ENCODE measurements at regions not wholly inside any gene's neighbourhood (a gene's known extent, or its start where the extent isn't known, plus 50 kb on each side); places are given as distances from the start of the nearest gene placed in this dataset.

DNA sequence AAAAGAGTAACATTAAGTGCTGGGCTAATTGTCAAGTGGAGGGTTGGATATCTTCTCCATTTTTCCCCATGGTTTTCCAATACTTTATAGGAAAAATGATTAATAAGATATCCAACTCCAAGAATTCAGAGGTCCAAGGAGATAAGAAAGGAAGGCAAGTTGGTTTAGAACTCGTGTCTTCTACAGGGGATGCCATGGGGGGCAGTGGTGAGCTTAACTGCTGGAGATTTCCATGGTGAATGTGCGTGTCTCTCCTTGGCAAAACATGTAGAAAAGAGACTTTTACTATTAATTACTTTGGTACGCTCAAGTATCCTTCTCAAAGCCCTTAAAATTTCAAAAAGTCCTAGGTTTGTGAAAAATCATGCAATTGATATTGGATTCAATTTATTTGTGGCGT, 982.9 kb upstream of the RBFOX1 start:
- TF ChIP-seq, protein P1, sequence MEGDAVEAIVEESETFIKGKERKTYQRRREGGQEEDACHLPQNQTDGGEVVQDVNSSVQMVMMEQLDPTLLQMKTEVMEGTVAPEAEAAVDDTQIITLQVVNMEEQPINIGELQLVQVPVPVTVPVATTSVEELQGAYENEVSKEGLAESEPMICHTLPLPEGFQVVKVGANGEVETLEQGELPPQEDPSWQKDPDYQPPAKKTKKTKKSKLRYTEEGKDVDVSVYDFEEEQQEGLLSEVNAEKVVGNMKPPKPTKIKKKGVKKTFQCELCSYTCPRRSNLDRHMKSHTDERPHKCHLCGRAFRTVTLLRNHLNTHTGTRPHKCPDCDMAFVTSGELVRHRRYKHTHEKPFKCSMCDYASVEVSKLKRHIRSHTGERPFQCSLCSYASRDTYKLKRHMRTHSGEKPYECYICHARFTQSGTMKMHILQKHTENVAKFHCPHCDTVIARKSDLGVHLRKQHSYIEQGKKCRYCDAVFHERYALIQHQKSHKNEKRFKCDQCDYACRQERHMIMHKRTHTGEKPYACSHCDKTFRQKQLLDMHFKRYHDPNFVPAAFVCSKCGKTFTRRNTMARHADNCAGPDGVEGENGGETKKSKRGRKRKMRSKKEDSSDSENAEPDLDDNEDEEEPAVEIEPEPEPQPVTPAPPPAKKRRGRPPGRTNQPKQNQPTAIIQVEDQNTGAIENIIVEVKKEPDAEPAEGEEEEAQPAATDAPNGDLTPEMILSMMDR (IDR thresholded peaks at IDR 0.05): no peak
- TF ChIP-seq POLR2A (IDR thresholded peaks at IDR 0.05): no peak
